COLO668 (cell line): ENCODE measurements at regions not wholly inside any gene's neighbourhood (a gene's known extent, or its start where the extent isn't known, plus 50 kb on each side); places are given as distances from the start of the nearest gene placed in this dataset.
"Not testable (repeated sequence)": the region's sequence is repeated elsewhere in the genome, so short reads cannot be mapped to it uniquely, and the experiment has no call there.

Source experiments
- DNase-seq: peaks from one replicate; lab custom pipeline; 2025; ENCODE audit not compliant: unreplicated experiment; lab: John Stamatoyannopoulos, UW

GRCh38 chr5:97918620-97919019 lies 735.6 kb upstream of the RIOK2 start:
- no peak for DNase-seq

GRCh38 chr5:97919719-97920118 lies 736.7 kb upstream of the RIOK2 start:
- DNase-seq, result no peak

- no peak for DNase-seq
These were observed 739.7 kb upstream of the RIOK2 start for GRCh38 chr5:97922776-97923175.

GRCh38 chr5:97923496-97923895 lies 740.4 kb upstream of the RIOK2 start:
- no peak for DNase-seq

- no peak for DNase-seq
These were observed 741.0 kb upstream of the RIOK2 start for GRCh38 chr5:97923997-97924396.

- no peak for DNase-seq
These were observed 746.3 kb upstream of the RIOK2 start for GRCh38 chr5:97929383-97929782.

GRCh38 chr5:97931829-97932228 lies 748.8 kb upstream of the RIOK2 start:
- DNase-seq, result no peak

GRCh38 chr5:97936231-97936630 lies 753.2 kb upstream of the RIOK2 start:
- DNase-seq, result no peak

- no peak for DNase-seq
These were observed 754.8 kb upstream of the RIOK2 start for GRCh38 chr5:97937846-97938245.

GRCh38 chr5:97943036-97943435 lies 760.0 kb upstream of the RIOK2 start:
- no peak for DNase-seq

- no peak for DNase-seq
These were observed 768.1 kb upstream of the RIOK2 start for GRCh38 chr5:97951139-97951538.

- no peak for DNase-seq
These were observed 772.4 kb upstream of the RIOK2 start for GRCh38 chr5:97955450-97955849.

- no peak for DNase-seq
These were observed 784.2 kb upstream of the RIOK2 start for GRCh38 chr5:97967292-97967691.

GRCh38 chr5:97968346-97968745 lies 785.3 kb upstream of the RIOK2 start:
- DNase-seq, result no peak

GRCh38 chr5:97979740-97980139 lies 793.7 kb upstream of the RGMB start:
- no peak for DNase-seq

- no peak for DNase-seq
These were observed 793.2 kb upstream of the RGMB start for GRCh38 chr5:97980291-97980690.

GRCh38 chr5:97986069-97986468 lies 787.4 kb upstream of the RGMB start:
- DNase-seq, result no peak

GRCh38 chr5:97991236-97991635 lies 782.2 kb upstream of the RGMB start:
- DNase-seq, result no peak

- no peak for DNase-seq
These were observed 774.5 kb upstream of the RGMB start for GRCh38 chr5:97998941-97999340.

- DNase-seq, result no peak
These were observed 769.0 kb upstream of the RGMB start for GRCh38 chr5:98004463-98004862.

GRCh38 chr5:98016771-98017170 lies 756.7 kb upstream of the RGMB start:
- no peak for DNase-seq

- not testable (repeated sequence) for DNase-seq
These were observed 743.2 kb upstream of the RGMB start for GRCh38 chr5:98030273-98030672.

GRCh38 chr5:98031036-98031435 lies 742.4 kb upstream of the RGMB start:
- DNase-seq, result not testable (repeated sequence)

GRCh38 chr5:98031496-98031895 lies 742.0 kb upstream of the RGMB start:
- no peak for DNase-seq
